ENCODE measurements at regions not wholly inside any gene's neighbourhood (a gene's known extent, or its start where the extent isn't known, plus 50 kb on each side); places are given as distances from the start of the nearest gene placed in this dataset.

DNA sequence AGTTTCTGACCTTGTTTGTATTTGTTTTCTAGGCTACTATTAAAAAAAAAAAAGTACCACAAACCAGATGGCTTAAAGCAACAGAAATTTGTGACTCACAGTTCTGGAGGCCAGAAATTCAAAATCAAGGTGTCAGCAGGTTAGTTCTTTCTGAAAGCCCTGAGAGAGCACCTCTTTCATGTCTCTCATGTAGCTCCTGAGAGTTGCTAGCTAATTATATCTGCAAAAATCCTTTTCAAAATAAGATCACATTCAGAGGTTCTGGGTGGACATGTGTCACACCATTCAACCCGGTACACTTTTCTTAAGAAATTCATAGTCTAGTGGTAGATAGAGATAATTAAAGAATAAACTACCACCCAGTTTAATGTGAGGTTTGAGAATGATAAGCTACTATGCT lies 888.6 kb downstream of the GRID1 start:
- TF ChIP-seq, protein P1, sequence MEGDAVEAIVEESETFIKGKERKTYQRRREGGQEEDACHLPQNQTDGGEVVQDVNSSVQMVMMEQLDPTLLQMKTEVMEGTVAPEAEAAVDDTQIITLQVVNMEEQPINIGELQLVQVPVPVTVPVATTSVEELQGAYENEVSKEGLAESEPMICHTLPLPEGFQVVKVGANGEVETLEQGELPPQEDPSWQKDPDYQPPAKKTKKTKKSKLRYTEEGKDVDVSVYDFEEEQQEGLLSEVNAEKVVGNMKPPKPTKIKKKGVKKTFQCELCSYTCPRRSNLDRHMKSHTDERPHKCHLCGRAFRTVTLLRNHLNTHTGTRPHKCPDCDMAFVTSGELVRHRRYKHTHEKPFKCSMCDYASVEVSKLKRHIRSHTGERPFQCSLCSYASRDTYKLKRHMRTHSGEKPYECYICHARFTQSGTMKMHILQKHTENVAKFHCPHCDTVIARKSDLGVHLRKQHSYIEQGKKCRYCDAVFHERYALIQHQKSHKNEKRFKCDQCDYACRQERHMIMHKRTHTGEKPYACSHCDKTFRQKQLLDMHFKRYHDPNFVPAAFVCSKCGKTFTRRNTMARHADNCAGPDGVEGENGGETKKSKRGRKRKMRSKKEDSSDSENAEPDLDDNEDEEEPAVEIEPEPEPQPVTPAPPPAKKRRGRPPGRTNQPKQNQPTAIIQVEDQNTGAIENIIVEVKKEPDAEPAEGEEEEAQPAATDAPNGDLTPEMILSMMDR (IDR thresholded peaks at IDR 0.05), result no peak
- WGBS (ENCODE audit: insufficient coverage), result no CpG with 5 or more reads among the region's 1 CpG
- no peak for DNase-seq
- H3K4me2 ChIP-seq (replicated peaks; ENCODE audit: extremely low read depth, low read length, poor library complexity, severe bottlenecking), result no peak overlapping the region
- no peaks in the 10 kb centered on the region for H3K36me3 ChIP-seq (replicated peaks in 1 of 2; ENCODE audit: control insufficient read depth in 1 of 2, insufficient read depth in 2 of 2, low read length in 2 of 2)
- H2AFZ ChIP-seq (ENCODE audit: insufficient read depth, low read depth, low read length, poor library complexity, severe bottlenecking), result no peak overlapping the region
- H3K4me1 ChIP-seq (ENCODE audit: control insufficient read depth in 1 of 2, insufficient read depth in 2 of 2, low read length in 2 of 2), result no peaks in the 10 kb centered on the region
- H3K36me3 Mint-ChIP-seq, result no peaks in the 10 kb centered on the region
- peaks cover 0 to 1% (median 0%) of the 10 kb centered on the region in 7 donors for H3K9me3 Mint-ChIP-seq
- H3K4me3 ChIP-seq (replicated peaks in 1 of 3; ENCODE audit: low read depth in 2 of 3, low read length in 3 of 3), result no peak overlapping the region
- H3K27ac ChIP-seq (ENCODE audit: low read depth in 1 of 2, low read length in 2 of 2), result no peak overlapping the region
- intact Hi-C loops (cut with micrococcal nuclease), result no loop called here
- no peak overlapping the region for H3K27ac Mint-ChIP-seq
- no peak overlapping the region for H3K4me3 Mint-ChIP-seq
- no peaks in the 10 kb centered on the region for H4K20me1 ChIP-seq (ENCODE audit: insufficient read depth, low read length)
- no peaks in the 10 kb centered on the region for H3K27me3 ChIP-seq (ENCODE audit: control insufficient read depth in 2 of 2, insufficient read depth in 2 of 2, low read length in 2 of 2)
- H3K9me3 ChIP-seq (replicated peaks in 1 of 2; ENCODE audit: control insufficient read depth in 1 of 2, insufficient read depth in 1 of 2, low read length in 2 of 2), result no peaks in the 10 kb centered on the region
- no peak overlapping the region for H3K9ac ChIP-seq (ENCODE audit: insufficient read depth, low read length, poor library complexity, severe bottlenecking)
- H3K79me2 ChIP-seq (ENCODE audit: insufficient read depth, low read length), result no peaks in the 10 kb centered on the region
- H3K27me3 Mint-ChIP-seq (ENCODE audit: low read depth in 3 of 3), result no peaks in the 10 kb centered on the region
- H3K4me1 Mint-ChIP-seq, result no peaks in the 10 kb centered on the region

DNA sequence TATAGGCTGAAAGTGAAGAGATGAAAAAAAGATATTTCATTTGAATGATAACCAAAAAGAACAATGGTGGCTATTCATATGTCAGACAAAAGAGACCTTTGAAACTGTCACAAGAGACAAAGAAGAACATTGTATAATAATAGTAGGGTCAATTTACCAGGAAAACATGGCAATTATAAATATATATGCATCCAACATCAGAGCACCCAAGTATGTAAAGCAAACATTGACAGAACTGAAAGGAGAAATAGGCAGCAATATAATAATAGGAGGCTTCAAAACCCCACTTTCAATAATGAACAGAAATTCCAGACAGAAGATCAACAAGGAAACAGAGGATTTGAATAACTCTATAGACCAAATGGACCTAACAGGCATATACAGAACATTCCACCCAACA lies 876.2 kb downstream of the GRID1 start:
- H3K4me2 ChIP-seq (replicated peaks; ENCODE audit: extremely low read depth, low read length, poor library complexity, severe bottlenecking), result no peak overlapping the region
- H3K27me3 Mint-ChIP-seq (ENCODE audit: low read depth in 3 of 3), result peaks cover 0 to 2% (median 0%) of the 10 kb centered on the region in 3 donors
- TF ChIP-seq, protein P1 (IDR thresholded peaks at IDR 0.05), result no peak
- H3K9ac ChIP-seq (ENCODE audit: insufficient read depth, low read length, poor library complexity, severe bottlenecking), result no peak overlapping the region
- no peak overlapping the region for H3K27ac Mint-ChIP-seq
- DNase-seq, result no peak
- no peak overlapping the region for H3K4me3 ChIP-seq (replicated peaks in 1 of 3; ENCODE audit: low read depth in 2 of 3, low read length in 3 of 3)
- H3K9me3 ChIP-seq (replicated peaks in 1 of 2; ENCODE audit: control insufficient read depth in 1 of 2, insufficient read depth in 1 of 2, low read length in 2 of 2), result peaks cover 0 to 4% of the 10 kb centered on the region in 2 donors
- no peaks in the 10 kb centered on the region for H3K4me1 Mint-ChIP-seq
- no peaks in the 10 kb centered on the region for H3K27me3 ChIP-seq (ENCODE audit: control insufficient read depth in 2 of 2, insufficient read depth in 2 of 2, low read length in 2 of 2)
- peaks cover 0 to 8% (median 4%) of the 10 kb centered on the region in 7 donors for H3K9me3 Mint-ChIP-seq
- no peaks in the 10 kb centered on the region for H3K79me2 ChIP-seq (ENCODE audit: insufficient read depth, low read length)
- no peaks in the 10 kb centered on the region for H4K20me1 ChIP-seq (ENCODE audit: insufficient read depth, low read length)
- intact Hi-C loops (cut with micrococcal nuclease), result no loop called here
- no peaks in the 10 kb centered on the region for H3K36me3 ChIP-seq (replicated peaks in 1 of 2; ENCODE audit: control insufficient read depth in 1 of 2, insufficient read depth in 2 of 2, low read length in 2 of 2)
- no peaks in the 10 kb centered on the region for H3K36me3 Mint-ChIP-seq
- no peak overlapping the region for H3K4me3 Mint-ChIP-seq
- no peak overlapping the region for H3K27ac ChIP-seq (ENCODE audit: low read depth in 1 of 2, low read length in 2 of 2)
- H3K4me1 ChIP-seq (ENCODE audit: control insufficient read depth in 1 of 2, insufficient read depth in 2 of 2, low read length in 2 of 2), result no peaks in the 10 kb centered on the region
- H2AFZ ChIP-seq (ENCODE audit: insufficient read depth, low read depth, low read length, poor library complexity, severe bottlenecking), result no peak overlapping the region
